Gastroesophageal sphincter (tissue), 4 donors: ENCODE measurements at regions not wholly inside any gene's neighbourhood (a gene's known extent, or its start where the extent isn't known, plus 50 kb on each side); places are given as distances from the start of the nearest gene placed in this dataset.

ENCODE experiments used
- ATAC-seq: fragments of 150-250 bp; one replicate; pipeline ENCODE4 v1.9.1; 2016; ENCODE audit warnings: mild to moderate bottlenecking, moderate library complexity
- H3K27ac ChIP-seq, 4 donors: fragments of 200-600 bp; sonication (generic) in 3 of 4; 1 replicate in 3 of 4; 2 replicates in 1 of 4; pipeline ENCODE4 v1.5.1; 2016 to 2019
- H3K27me3 ChIP-seq: fragments of 200-600 bp; sonication (generic); one replicate; pipeline ENCODE4 v1.5.1; 2019
- H3K36me3 ChIP-seq, 2 donors: fragments of 200-600 bp; sonication (generic); one replicate each; pipeline ENCODE4 v1.5.1; 2019; ENCODE audit warnings: control low read depth in 1 of 2
- H3K4me1 ChIP-seq, 3 donors: fragments of 200-600 bp; sonication (generic); 1 replicate in 2 of 3; 2 replicates in 1 of 3; pipeline ENCODE4 v1.5.1; 2016 to 2019; ENCODE audit warnings: control low read depth in 2 of 3
- H3K4me3 ChIP-seq, 2 donors: fragments of 200-600 bp; sonication (generic); one replicate each; pipeline ENCODE4 v1.5.1; 2019; ENCODE audit warnings: mild to moderate bottlenecking in 1 of 2, moderate library complexity in 1 of 2
- H3K9me3 ChIP-seq, 3 donors: fragments of 200-600 bp; sonication (generic); one replicate each; pipeline ENCODE4 v1.5.1; 2017 to 2019; ENCODE audit warnings: control low read depth in 2 of 3
- CTCF ChIP-seq, 4 experiments: fragments of 200-600 bp in 2 of 4; fragments of 450-650 bp in 2 of 4; sonication (generic) in 1 of 4; IDR thresholded peaks; one replicate each; pipeline ENCODE4 v1.5.1; 2017 to 2019; ENCODE audit warnings: antibody characterized with exemption in 4 of 4, mild to moderate bottlenecking in 2 of 4, moderate library complexity in 2 of 4
- EP300 ChIP-seq: sonication (generic); formaldehyde crosslinking; IDR thresholded peaks from one replicate; pipeline ENCODE4 v1.6.1; 2017; ENCODE audit warnings: antibody characterized with exemption, mild to moderate bottlenecking
- POLR2A ChIP-seq, 2 donors: fragments of 450-650 bp; IDR thresholded peaks; one replicate each; pipeline ENCODE4 v1.6.1; 2017; ENCODE audit warnings: antibody characterized with exemption in 2 of 2, mild to moderate bottlenecking in 2 of 2, moderate library complexity in 1 of 2
- POLR2AphosphoS5 ChIP-seq: sonication (generic); formaldehyde crosslinking; IDR thresholded peaks from one replicate; pipeline ENCODE4 v1.6.1; 2017; ENCODE audit warnings: antibody characterized with exemption
- WGBS, 2 donors: methylation state at CpG; one replicate each; pipeline ENCODE4 v1.1.5; 2018; ENCODE audit warnings: low coverage in 1 of 2; 5-methylcytosine and 5-hydroxymethylcytosine counted together

DNA sequence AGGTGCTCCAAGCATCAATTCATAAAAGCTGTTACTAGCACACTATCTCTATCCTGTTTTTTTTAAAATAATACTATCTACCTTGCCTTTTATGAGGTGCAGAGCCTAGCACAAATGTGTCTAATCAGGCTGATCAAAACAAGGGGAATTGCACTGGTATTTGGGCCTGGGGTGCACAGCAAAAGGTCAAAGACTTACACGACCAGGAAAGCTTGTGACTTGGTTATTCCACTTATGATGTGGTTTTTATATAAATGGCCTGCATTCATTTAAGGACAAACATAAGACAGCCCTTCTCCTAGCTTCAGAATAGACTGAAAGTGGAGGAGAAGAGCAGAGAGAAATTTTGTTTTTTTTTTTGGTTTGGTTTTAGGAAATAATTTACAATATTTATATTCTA lies 98.4 kb upstream of the SGIP1 start:
- H3K36me3 ChIP-seq: no peaks in the 10 kb centered on the region
- H3K4me1 ChIP-seq: no peaks in the 10 kb centered on the region
- TF ChIP-seq POLR2A (IDR thresholded peaks at IDR 0.05): no peak
- no peak for TF ChIP-seq POLR2AphosphoS5
- TF ChIP-seq CTCF (IDR thresholded peaks at IDR 0.05): no peak
- TF ChIP-seq EP300: no peak
- 60 to 86% methylated on average over 1 of the region's 1 CpG for WGBS, 2 donors
- no peaks in the 10 kb centered on the region for H3K27me3 ChIP-seq
- H3K9me3 ChIP-seq: peaks cover 0 to 18% (median 0%) of the 10 kb centered on the region in 3 donors
- no peak overlapping the region for H3K27ac ChIP-seq
- H3K4me3 ChIP-seq: no peak overlapping the region
- no peak for ATAC-seq

DNA sequence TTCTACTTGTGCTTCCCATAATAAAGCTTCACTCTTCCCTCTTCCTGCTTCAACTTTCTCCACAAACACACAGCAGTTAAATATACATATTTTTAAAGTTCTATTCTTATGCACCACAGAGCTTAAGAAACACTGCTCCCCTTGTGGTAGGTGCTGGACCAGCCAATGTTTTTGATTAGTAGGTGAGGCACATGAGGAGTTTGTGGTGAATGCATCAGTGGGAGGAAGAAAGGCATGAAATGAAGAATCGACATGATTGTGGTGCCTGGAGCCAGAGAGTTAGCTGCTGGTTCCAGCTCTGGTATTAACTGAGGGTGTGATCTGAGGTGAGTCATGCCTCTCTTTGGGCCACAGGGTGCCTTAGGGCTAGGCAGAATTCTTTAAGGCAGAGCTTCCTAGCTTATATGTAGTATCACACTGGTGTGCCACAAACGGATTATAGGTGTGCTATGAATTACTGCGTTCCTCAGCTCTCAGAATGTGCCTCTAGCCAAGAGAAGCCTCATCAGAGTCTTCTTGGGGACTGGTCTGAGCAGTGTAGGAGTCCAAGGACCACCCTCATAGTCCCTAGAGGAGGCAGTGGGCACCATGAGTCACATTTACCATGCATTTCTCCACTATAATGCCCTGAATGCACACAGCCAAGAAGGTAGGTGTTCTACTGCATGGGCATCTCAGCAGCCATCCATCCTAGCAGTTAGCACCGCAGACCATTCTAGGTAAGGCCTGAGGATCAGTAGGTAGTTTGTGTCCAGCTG lies 97.4 kb upstream of the SGIP1 start:
- WGBS, 2 donors: 40 to 94% methylated on average over 1 to 3 of the region's 4 CpGs
- TF ChIP-seq EP300 (no peak), POLR2AphosphoS5 (no peak), CTCF (IDR thresholded peaks at IDR 0.05) (no peak), POLR2A (IDR thresholded peaks at IDR 0.05) (no peak)
- no peak for ATAC-seq

DNA sequence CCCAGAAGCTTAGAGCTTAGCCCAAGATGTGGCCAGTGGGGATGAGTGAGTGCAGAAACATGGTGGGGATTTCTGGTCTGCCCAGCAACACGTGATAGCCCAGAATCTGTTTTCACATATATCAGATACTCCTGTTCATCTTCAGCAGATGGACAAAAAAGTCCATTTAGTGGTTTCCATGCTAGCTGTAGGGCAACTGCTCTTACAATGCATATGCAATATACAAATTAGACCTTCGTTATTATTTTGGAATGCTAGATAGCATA lies 96.9 kb upstream of the SGIP1 start:
- Histone ChIP-seq H3K27me3 (no peaks in the 10 kb centered on the region), H3K4me3 (no peak overlapping the region), H3K4me1 (no peaks in the 10 kb centered on the region), H3K36me3 (no peaks in the 10 kb centered on the region), H3K9me3 (peaks cover 0 to 3% (median 0%) of the 10 kb centered on the region in 3 donors), H3K27ac (no peak overlapping the region)
- ATAC-seq: no peak
- TF ChIP-seq EP300 (no peak), CTCF (IDR thresholded peaks at IDR 0.05) (no peak), POLR2AphosphoS5 (no peak), POLR2A (IDR thresholded peaks at IDR 0.05) (no peak)
- WGBS, 2 donors: 86 to 90% methylated on average over 2 of the region's 2 CpGs

More for the DNA sequence above, 97.4 kb upstream of the SGIP1 start:
- peaks cover 0 to 8% (median 0%) of the 10 kb centered on the region in 3 donors for H3K9me3 ChIP-seq
- H3K27me3 ChIP-seq: no peaks in the 10 kb centered on the region
- no peaks in the 10 kb centered on the region for H3K4me1 ChIP-seq
- no peaks in the 10 kb centered on the region for H3K36me3 ChIP-seq
- H3K4me3 ChIP-seq: no peak overlapping the region
- no peak overlapping the region for H3K27ac ChIP-seq

- no peaks in the 10 kb centered on the region for H3K4me1 ChIP-seq
- 89 to 100% methylated on average over 1 of the region's 1 CpG for WGBS, 2 donors
- no peaks in the 10 kb centered on the region for H3K36me3 ChIP-seq
- TF ChIP-seq POLR2A (IDR thresholded peaks at IDR 0.05) (no peak), CTCF (IDR thresholded peaks at IDR 0.05) (no peak), EP300 (no peak), POLR2AphosphoS5 (no peak)
- no peak for ATAC-seq
- no peak overlapping the region for H3K27ac ChIP-seq
- H3K4me3 ChIP-seq: no peak overlapping the region
- H3K9me3 ChIP-seq: no peaks in the 10 kb centered on the region
- H3K27me3 ChIP-seq: no peaks in the 10 kb centered on the region
Measured at GRCh38 chr1:66438062-66438461, 95.9 kb upstream of the SGIP1 start.

- 79 to 94% methylated on average over 2 to 7 of the region's 7 CpGs for WGBS, 2 donors
Measured at GRCh38 chr1:66438501-66438900, 95.5 kb upstream of the SGIP1 start.

More at GRCh38 chr1:66438501-66438900, 95.5 kb upstream of the SGIP1 start:
- Histone ChIP-seq H3K9me3 (no peaks in the 10 kb centered on the region), H3K4me1 (no peaks in the 10 kb centered on the region), H3K27me3 (no peaks in the 10 kb centered on the region), H3K4me3 (no peak overlapping the region), H3K27ac (no peak overlapping the region), H3K36me3 (no peaks in the 10 kb centered on the region)
- TF ChIP-seq CTCF (IDR thresholded peaks at IDR 0.05): no peak
- no peak for TF ChIP-seq EP300
- no peak for TF ChIP-seq POLR2A (IDR thresholded peaks at IDR 0.05)
- no peak for TF ChIP-seq POLR2AphosphoS5
- ATAC-seq: no peak
